ENCODE measurements at regions not wholly inside any gene's neighbourhood (a gene's known extent, or its start where the extent isn't known, plus 50 kb on each side); places are given as distances from the start of the nearest gene placed in this dataset.

DNA sequence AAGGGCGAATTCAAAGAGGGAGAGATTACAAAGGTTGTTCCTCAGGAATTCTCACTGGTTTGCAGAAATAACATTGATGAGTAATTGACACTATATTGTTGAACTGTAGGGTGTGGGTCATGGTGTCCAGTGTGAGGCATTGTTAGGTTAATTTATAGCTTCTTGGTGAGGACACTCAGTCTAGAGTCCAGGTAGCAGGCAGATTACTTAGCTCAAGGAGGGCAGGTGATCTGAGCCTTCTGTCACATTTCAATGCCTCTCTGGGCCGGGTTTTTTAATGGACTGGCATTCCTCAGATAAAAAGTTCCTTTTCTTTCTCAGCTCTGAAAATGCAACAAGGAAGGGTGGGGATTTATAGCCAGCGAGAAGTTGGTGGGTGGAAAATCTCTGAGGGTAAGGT, 194.2 kb upstream of the PROK2 start:
- Mint-ChIP-seq H3K27me3 (ENCODE audit: unreplicated experiment) (peaks cover 7% of the 10 kb centered on the region), H3K4me1 (ENCODE audit: low read depth, unreplicated experiment) (peaks cover 4% of the 10 kb centered on the region), H3K9me3 (ENCODE audit: unreplicated experiment) (no peaks in the 10 kb centered on the region), H3K27ac (ENCODE audit: unreplicated experiment) (no peak overlapping the region), H3K4me3 (ENCODE audit: unreplicated experiment) (no peak overlapping the region), H3K36me3 (ENCODE audit: unreplicated experiment) (peaks cover 10% of the 10 kb centered on the region)
- DNase-seq, result no peak
- TF ChIP-seq, protein P1, sequence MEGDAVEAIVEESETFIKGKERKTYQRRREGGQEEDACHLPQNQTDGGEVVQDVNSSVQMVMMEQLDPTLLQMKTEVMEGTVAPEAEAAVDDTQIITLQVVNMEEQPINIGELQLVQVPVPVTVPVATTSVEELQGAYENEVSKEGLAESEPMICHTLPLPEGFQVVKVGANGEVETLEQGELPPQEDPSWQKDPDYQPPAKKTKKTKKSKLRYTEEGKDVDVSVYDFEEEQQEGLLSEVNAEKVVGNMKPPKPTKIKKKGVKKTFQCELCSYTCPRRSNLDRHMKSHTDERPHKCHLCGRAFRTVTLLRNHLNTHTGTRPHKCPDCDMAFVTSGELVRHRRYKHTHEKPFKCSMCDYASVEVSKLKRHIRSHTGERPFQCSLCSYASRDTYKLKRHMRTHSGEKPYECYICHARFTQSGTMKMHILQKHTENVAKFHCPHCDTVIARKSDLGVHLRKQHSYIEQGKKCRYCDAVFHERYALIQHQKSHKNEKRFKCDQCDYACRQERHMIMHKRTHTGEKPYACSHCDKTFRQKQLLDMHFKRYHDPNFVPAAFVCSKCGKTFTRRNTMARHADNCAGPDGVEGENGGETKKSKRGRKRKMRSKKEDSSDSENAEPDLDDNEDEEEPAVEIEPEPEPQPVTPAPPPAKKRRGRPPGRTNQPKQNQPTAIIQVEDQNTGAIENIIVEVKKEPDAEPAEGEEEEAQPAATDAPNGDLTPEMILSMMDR (IDR thresholded peaks at IDR 0.05; ENCODE audit: partially characterized antibody, unreplicated experiment), result no peak

DNA sequence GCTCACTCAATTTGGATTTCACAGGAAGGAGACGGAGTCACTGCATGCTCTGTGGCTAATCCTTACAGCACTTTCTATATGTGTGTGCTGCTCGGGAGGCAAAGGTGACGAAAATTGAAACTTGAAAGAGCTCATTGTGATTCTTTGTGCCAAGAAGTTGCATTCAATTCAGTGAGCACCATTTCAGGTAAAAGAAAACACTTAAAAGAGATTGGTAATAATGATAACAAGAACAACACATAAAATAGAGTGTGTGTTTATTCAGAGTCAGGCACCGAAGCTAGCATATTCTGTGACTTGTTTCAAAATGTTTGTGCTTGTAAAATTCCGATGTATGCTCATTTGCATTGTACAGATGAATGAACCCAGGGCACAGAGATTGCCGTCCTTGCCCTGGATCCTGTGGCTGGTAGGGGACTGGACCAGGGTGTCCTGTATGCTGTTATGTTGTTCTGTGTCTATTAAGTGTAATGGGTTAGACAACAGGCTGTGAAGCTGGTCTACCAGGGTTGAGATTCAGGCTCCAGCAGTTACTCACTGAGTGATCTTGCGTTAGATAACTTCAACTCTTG, 193.3 kb upstream of the PROK2 start:
- H3K36me3 Mint-ChIP-seq (ENCODE audit: unreplicated experiment), result peaks cover 10% of the 10 kb centered on the region
- H3K9me3 Mint-ChIP-seq (ENCODE audit: unreplicated experiment), result no peaks in the 10 kb centered on the region
- DNase-seq, result no peak
- peaks cover 7% of the 10 kb centered on the region for H3K27me3 Mint-ChIP-seq (ENCODE audit: unreplicated experiment)
- TF ChIP-seq, protein P1 (IDR thresholded peaks at IDR 0.05; ENCODE audit: partially characterized antibody, unreplicated experiment), result no peak
- peaks cover 7% of the 10 kb centered on the region for H3K4me1 Mint-ChIP-seq (ENCODE audit: low read depth, unreplicated experiment)
- no peak overlapping the region for H3K27ac Mint-ChIP-seq (ENCODE audit: unreplicated experiment)
- no peak overlapping the region for H3K4me3 Mint-ChIP-seq (ENCODE audit: unreplicated experiment)

DNA sequence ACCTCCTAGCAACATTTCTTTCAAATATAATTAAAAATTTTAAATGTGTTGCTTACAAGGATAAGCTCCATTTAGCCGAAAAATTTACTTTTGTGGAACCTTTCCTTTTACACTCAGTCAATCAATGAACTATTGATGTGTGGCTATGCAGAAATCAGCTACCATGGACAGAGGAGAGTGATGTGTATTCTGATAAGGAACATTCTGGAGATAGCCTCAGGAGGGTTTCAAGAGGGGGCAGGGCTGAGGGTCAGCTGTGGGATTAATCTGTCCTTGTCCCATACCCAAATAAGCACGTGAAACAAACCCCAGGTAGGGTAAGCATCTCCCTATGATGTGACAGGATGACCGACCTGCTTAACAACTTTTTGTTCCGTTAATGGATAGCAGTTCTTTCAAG, 192.6 kb upstream of the PROK2 start:
- peaks cover 12% of the 10 kb centered on the region for H3K4me1 Mint-ChIP-seq (ENCODE audit: low read depth, unreplicated experiment)
- TF ChIP-seq, protein P1 (IDR thresholded peaks at IDR 0.05; ENCODE audit: partially characterized antibody, unreplicated experiment), result no peak
- peaks cover 10% of the 10 kb centered on the region for H3K36me3 Mint-ChIP-seq (ENCODE audit: unreplicated experiment)
- no peak overlapping the region for H3K4me3 Mint-ChIP-seq (ENCODE audit: unreplicated experiment)
- H3K27me3 Mint-ChIP-seq (ENCODE audit: unreplicated experiment), result peaks cover 7% of the 10 kb centered on the region
- H3K27ac Mint-ChIP-seq (ENCODE audit: unreplicated experiment), result no peak overlapping the region
- H3K9me3 Mint-ChIP-seq (ENCODE audit: unreplicated experiment), result no peaks in the 10 kb centered on the region
- no peak for DNase-seq

DNA sequence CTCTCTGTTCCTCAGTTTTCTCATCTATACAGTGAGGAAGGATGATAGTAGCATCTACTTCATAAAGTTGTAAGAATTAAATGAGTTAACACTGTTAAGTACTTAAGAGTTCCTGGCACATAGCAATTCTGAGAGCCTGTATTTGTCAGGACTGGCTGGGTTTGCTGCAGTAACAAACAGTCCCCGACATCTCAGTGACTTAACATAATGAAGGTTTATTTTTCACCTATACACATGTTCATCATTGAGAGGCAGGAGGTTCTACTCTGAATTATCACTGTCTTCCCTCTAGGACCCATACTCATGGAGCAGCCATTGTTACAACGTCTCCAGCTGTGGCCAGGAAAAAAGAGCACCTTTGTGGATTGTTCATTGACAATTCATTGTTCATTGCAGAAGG, 190.6 kb upstream of the PROK2 start:
- H3K9me3 Mint-ChIP-seq (ENCODE audit: unreplicated experiment), result no peaks in the 10 kb centered on the region

DNA sequence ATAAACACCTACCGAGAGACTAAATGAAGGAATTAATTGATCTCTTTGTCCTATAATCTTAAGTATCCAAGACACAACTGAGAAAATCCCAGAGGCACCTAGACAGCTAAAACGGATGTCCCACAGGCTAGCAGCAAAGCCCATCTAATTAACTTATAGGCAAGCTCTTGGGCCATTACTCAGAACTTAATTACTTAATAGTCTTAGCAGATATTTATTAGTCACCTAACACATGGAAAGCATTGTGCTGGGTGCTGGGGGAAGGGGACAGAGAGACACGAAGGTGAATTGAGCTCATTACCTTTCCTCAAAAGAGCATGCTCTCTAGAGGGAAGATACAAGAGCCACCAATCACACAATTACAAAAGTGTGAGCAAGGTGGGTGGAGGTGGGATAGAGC, 189.8 kb upstream of the PROK2 start:
- no peak for DNase-seq
- Mint-ChIP-seq H3K9me3 (ENCODE audit: unreplicated experiment) (no peaks in the 10 kb centered on the region), H3K27me3 (ENCODE audit: unreplicated experiment) (peaks cover 3% of the 10 kb centered on the region), H3K27ac (ENCODE audit: unreplicated experiment) (no peak overlapping the region), H3K36me3 (ENCODE audit: unreplicated experiment) (no peaks in the 10 kb centered on the region), H3K4me3 (ENCODE audit: unreplicated experiment) (no peak overlapping the region), H3K4me1 (ENCODE audit: low read depth, unreplicated experiment) (peaks cover 16% of the 10 kb centered on the region)
- TF ChIP-seq, protein P1 (IDR thresholded peaks at IDR 0.05; ENCODE audit: partially characterized antibody, unreplicated experiment), result no peak

More for the DNA sequence above, 190.6 kb upstream of the PROK2 start:
- DNase-seq, result no peak
- TF ChIP-seq, protein P1 (IDR thresholded peaks at IDR 0.05; ENCODE audit: partially characterized antibody, unreplicated experiment), result no peak
- Mint-ChIP-seq H3K4me3 (ENCODE audit: unreplicated experiment) (no peak overlapping the region), H3K27ac (ENCODE audit: unreplicated experiment) (no peak overlapping the region), H3K36me3 (ENCODE audit: unreplicated experiment) (peaks cover 4% of the 10 kb centered on the region), H3K4me1 (ENCODE audit: low read depth, unreplicated experiment) (peaks cover 16% of the 10 kb centered on the region), H3K27me3 (ENCODE audit: unreplicated experiment) (peaks cover 5% of the 10 kb centered on the region)

Data from glutamatergic neuron (in vitro differentiated cells).